ENCODE measurements at regions not wholly inside any gene's neighbourhood (a gene's known extent, or its start where the extent isn't known, plus 50 kb on each side); places are given as distances from the start of the nearest gene placed in this dataset.

DNA sequence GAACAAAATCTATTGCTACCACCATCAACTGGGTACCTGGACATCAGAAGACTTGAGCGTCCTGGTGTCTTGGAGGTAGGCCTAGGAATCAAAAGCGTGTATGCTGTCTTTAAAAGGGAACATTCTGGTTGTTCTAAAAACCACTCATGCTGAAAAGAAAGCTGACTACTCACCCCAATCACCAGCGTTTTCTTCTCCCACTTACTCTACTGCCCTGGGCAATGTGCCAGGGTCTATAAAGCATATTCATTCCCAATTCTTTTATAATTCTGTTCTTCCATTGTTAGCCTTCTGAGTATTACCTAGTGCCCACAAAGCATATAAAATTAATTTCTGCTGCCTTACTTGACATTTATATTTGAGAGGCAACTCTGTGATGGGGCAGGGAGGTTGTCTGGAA lies 133.4 kb downstream of the KCNA5 start:
- no peaks in the 10 kb centered on the region for H3K4me1 Mint-ChIP-seq
- no peak overlapping the region for H3K27ac Mint-ChIP-seq
- H3K4me3 Mint-ChIP-seq, result no peak overlapping the region
- H3K27me3 Mint-ChIP-seq, result peaks cover 8% of the 10 kb centered on the region
- no peaks in the 10 kb centered on the region for H3K9me3 Mint-ChIP-seq
- ATAC-seq, result no peak
- H3K36me3 Mint-ChIP-seq, result no peaks in the 10 kb centered on the region

DNA sequence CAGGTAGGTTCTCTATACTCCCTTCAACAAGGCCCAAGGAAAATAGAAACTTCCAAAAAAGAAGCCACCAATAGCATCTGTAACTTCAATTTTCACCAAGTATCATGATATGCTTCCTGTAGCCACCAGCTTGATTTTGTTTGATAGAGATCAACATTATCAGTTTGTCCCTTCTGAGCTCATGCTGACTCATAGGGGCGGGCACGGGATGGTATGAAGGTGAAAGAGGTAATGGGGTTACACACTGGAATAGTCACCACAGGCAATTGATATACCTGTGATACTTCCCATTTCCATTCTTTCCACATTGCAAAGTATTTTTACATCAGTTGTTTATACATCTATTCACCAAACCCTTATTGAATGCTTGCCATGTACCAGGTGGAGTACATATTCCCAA lies 134.1 kb downstream of the KCNA5 start:
- Mint-ChIP-seq H3K27ac (no peak overlapping the region), H3K4me1 (no peaks in the 10 kb centered on the region), H3K27me3 (peaks cover 8% of the 10 kb centered on the region), H3K9me3 (no peaks in the 10 kb centered on the region), H3K36me3 (no peaks in the 10 kb centered on the region), H3K4me3 (no peak overlapping the region)
- no peak for ATAC-seq

DNA sequence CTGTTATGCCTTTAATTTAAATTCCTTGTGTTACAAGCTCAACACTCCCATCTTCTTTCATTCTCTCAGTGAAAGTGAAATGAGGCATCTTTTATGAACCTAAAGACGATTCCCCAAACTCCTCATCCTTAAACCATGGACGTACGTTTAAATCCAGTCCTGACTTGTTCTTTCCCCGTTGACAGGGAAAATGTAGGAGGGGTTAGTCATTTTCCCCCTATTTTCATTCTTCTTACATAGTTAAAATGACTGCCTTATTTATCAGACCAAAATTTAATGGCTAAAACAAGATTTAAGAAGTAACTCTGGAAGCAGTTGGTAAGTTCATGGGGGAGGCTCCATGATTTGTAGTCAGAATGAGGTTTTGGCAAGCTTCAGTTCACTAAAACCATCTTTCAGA lies 134.9 kb downstream of the KCNA5 start:
- Mint-ChIP-seq H3K9me3 (no peaks in the 10 kb centered on the region), H3K36me3 (no peaks in the 10 kb centered on the region), H3K4me1 (no peaks in the 10 kb centered on the region), H3K4me3 (no peak overlapping the region), H3K27ac (no peak overlapping the region), H3K27me3 (peaks cover 8% of the 10 kb centered on the region)
- ATAC-seq, result no peak

DNA sequence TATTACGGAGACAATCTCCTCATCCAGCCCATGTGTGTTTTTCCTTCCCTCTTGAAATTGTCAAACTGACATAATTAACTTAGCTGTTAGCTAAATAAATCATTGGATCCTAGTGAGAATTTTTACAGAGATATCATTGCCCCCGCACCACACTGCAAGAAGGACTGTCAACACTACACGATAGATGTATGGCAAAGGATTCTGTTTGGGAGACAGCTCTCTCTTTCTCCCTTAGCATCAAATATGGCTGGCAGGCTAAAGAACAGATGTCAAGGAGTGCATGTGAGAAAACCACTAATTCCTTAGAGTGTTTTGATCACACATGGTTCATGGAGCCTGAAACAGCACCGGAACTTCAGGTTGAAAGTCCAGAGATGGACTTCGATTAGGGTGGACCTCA lies 136.8 kb downstream of the KCNA5 start:
- H3K9me3 Mint-ChIP-seq, result no peaks in the 10 kb centered on the region
- H3K36me3 Mint-ChIP-seq, result no peaks in the 10 kb centered on the region
- H3K27me3 Mint-ChIP-seq, result peaks cover 12% of the 10 kb centered on the region
- no peak overlapping the region for H3K4me3 Mint-ChIP-seq
- no peak overlapping the region for H3K27ac Mint-ChIP-seq
- ATAC-seq, result no peak
- H3K4me1 Mint-ChIP-seq, result no peaks in the 10 kb centered on the region

DNA sequence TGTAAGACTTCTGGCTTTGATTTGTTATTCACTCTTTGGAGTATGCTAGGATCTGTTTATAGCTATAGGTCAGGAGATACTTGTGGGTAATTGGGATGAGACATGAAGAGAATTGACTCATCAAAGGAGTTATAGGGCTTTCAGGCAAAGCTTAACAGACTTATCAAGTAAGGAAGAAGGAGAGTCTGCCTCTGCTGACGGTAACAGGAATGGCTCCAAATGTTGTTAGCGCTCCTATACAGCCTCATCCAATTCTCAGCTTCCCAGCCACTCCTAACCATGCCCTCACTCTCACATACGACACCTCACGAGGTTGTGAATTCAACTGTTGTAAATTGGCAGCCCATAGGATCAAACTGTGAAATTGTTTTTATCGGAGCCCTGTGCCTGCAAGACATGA lies 140.5 kb downstream of the KCNA5 start:
- H3K4me3 Mint-ChIP-seq, result no peak overlapping the region
- H3K4me1 Mint-ChIP-seq, result no peaks in the 10 kb centered on the region
- H3K9me3 Mint-ChIP-seq, result no peaks in the 10 kb centered on the region
- no peak overlapping the region for H3K27ac Mint-ChIP-seq
- no peaks in the 10 kb centered on the region for H3K36me3 Mint-ChIP-seq
- ATAC-seq, result no peak
- peaks cover 14% of the 10 kb centered on the region for H3K27me3 Mint-ChIP-seq

DNA sequence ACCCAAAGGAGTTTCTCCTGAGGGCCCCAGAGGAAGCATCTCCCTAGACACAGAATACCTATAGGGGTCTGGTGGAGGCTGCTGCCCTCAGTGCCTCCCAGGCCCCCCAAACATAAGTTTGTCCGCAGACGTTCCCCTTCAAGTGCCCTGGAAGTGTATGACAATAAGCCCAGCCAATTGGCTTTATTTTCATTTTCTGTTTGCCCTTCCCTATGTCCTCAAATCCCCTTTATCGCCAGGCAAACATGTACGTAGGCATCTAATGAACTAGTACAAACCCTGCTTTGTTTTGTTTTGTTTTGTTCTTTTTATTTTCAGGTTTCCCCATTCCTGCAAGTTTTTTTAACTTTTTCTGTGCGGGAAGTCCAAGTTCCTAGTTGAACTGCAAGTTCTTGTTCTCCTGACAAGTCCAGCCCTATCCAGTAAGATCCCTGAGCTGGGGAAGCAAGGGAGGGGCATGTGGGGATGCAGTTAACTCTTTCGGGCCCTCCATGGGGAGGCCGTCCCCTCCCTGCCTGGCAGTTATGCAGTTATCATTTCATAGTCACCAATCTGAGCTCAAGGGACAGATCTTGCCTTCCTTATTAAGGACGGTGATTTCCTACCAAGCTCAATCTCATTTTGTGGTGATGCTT lies 141.9 kb downstream of the KCNA5 start:
- no peak for ATAC-seq
- H3K9me3 Mint-ChIP-seq, result no peaks in the 10 kb centered on the region
- H3K27me3 Mint-ChIP-seq, result peaks cover 14% of the 10 kb centered on the region
- H3K4me3 Mint-ChIP-seq, result no peak overlapping the region
- H3K27ac Mint-ChIP-seq, result no peak overlapping the region
- H3K4me1 Mint-ChIP-seq, result no peaks in the 10 kb centered on the region
- no peaks in the 10 kb centered on the region for H3K36me3 Mint-ChIP-seq

DNA sequence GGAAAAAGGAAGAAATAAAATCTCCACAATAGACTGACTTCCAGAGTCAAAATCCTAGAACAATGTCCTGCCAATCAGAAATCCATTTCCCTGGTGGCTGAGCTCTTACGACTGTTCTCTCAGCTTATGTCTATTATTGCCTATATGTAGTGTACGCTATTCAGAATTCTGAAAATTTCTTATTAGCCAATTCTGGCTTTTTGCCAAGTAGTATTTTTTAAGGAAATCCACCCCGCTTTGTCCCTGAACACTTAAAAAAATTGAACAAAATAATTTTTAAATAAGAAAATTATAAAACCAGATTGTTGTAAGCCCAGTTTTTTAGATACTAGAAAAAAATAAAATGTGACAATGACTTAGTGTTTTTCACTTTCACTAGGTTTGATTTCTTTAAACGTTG lies 143.0 kb downstream of the KCNA5 start:
- no peak overlapping the region for H3K27ac Mint-ChIP-seq
- H3K27me3 Mint-ChIP-seq, result peaks cover 14% of the 10 kb centered on the region
- no peaks in the 10 kb centered on the region for H3K36me3 Mint-ChIP-seq
- no peaks in the 10 kb centered on the region for H3K9me3 Mint-ChIP-seq
- ATAC-seq, result no peak
- no peaks in the 10 kb centered on the region for H3K4me1 Mint-ChIP-seq
- H3K4me3 Mint-ChIP-seq, result no peak overlapping the region

DNA sequence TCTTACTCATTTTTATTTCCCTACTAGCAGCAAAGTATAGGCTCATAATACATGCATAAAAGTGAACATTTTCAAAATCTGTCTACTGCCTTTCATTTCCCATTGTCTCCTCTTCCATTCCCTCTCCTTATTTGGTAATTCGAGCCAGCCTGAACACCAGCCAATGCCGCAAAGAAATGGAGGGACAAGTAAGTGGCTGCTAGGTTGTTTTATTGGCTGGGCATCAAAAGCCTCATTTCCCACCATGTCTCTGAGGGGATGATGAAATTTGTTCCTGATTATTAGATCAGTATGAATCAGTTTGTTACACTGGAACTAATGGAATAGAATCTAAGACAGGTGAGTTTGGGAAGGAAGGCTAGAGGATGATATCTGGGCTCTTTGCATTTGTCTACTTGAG lies 143.5 kb downstream of the KCNA5 start:
- ATAC-seq, result no peak
- Mint-ChIP-seq H3K9me3 (no peaks in the 10 kb centered on the region), H3K27me3 (peaks cover 14% of the 10 kb centered on the region), H3K4me3 (no peak overlapping the region), H3K4me1 (no peaks in the 10 kb centered on the region), H3K36me3 (no peaks in the 10 kb centered on the region), H3K27ac (no peak overlapping the region)

DNA sequence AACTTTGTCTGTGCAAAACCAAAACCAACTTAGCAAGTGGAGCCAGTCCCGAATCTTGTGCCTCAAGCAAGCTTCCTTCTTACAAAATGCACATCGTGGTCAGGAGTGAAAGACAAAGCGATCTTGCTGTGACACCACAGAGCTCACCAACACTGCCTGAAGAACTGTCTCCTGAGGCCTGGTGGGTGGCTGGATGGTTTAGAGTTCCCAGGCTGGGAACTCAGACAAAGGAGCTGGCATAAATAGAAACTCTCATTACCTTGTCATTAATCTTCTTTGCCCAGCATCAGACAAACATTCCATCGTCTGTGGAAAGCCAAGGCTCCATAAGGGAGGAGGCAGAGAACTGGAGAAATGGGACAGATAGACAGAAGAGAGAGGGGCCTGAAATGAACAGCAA lies 144.8 kb downstream of the KCNA5 start:
- ATAC-seq, result no peak
- Mint-ChIP-seq H3K36me3 (no peaks in the 10 kb centered on the region), H3K27ac (no peak overlapping the region), H3K4me1 (no peaks in the 10 kb centered on the region), H3K27me3 (peaks cover 14% of the 10 kb centered on the region), H3K4me3 (no peak overlapping the region), H3K9me3 (no peaks in the 10 kb centered on the region)

DNA sequence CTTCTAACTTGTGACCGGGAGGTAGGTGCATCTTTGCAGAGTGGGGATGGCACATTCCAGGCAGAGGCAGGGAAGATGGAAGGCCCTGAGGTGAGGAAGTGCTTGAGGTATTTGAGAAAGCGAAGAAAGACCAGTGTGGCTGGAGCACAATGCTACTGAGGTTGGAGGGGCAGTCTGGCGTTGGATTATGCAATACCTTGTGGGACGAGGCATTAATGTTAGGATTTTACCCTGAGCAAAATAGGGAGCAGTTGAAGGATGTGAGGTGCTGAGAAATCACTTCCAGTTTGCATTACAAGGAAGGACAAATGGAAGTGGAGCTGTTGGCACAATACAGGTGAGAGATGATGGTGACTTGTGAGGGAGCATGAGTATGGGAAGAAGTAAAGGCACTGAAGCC lies 145.5 kb downstream of the KCNA5 start:
- H3K4me3 Mint-ChIP-seq, result no peak overlapping the region
- no peaks in the 10 kb centered on the region for H3K36me3 Mint-ChIP-seq
- H3K4me1 Mint-ChIP-seq, result no peaks in the 10 kb centered on the region
- no peak for ATAC-seq
- H3K27me3 Mint-ChIP-seq, result peaks cover 14% of the 10 kb centered on the region
- no peak overlapping the region for H3K27ac Mint-ChIP-seq
- no peaks in the 10 kb centered on the region for H3K9me3 Mint-ChIP-seq

DNA sequence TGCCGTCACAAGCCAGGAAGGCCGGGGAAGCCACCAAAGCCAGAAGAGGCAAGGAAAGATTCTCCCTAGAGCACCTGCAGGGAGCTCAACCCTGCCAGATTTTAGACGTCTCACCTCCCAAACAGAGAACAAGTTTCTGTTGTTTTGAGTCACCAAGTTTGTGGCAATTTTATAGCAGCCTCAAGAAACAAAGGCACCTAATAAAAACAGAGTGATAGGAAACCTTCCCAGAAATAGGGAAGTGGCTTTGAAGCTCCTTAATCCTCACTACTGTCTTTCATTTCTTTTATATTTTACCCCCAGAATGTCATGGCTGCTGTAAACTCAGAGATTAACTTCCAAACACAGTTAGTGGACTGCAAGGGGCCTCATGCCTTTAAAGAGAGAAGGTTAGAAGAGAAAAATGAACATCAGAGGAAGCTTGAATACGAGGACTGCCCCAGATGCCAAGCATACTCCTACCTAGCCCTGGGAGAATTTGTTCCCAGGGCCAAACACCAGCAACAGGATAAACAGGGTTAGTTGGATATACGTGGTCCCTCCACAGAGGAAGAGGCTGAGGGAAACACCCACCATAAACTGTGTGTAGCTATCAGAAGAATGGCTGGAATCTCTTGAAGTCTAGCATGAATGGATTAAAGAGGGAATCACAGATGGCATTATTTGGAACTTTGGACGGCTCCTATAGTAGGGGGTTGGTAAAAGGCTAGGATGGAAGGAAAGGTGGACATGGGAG lies 148.3 kb downstream of the KCNA5 start:
- Mint-ChIP-seq H3K36me3 (no peaks in the 10 kb centered on the region), H3K4me1 (no peaks in the 10 kb centered on the region), H3K9me3 (no peaks in the 10 kb centered on the region), H3K27ac (no peak overlapping the region), H3K27me3 (peaks cover 6% of the 10 kb centered on the region), H3K4me3 (no peak overlapping the region)
- no peak for ATAC-seq

DNA sequence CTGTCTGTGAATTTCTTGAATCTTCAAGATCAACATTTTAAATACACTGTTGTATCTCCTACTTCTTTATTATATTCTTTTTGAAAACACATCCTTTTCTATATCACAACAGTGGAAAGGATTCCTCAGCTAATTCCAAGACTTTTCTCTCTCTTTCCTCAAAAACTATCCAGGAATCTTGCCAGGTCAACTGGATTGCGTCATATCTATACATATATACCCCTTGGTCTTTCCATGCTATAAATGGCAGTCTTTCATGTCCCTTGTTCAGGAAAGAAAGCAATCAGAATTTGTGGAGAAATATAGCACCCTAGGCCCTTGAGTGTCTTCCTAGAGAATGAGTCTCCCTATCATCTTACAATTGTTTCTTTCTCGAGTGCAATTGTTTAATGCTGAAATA lies 149.0 kb downstream of the KCNA5 start:
- Mint-ChIP-seq H3K4me3 (no peak overlapping the region), H3K27ac (no peak overlapping the region), H3K27me3 (peaks cover 6% of the 10 kb centered on the region), H3K9me3 (no peaks in the 10 kb centered on the region), H3K36me3 (no peaks in the 10 kb centered on the region), H3K4me1 (no peaks in the 10 kb centered on the region)
- ATAC-seq, result no peak

DNA sequence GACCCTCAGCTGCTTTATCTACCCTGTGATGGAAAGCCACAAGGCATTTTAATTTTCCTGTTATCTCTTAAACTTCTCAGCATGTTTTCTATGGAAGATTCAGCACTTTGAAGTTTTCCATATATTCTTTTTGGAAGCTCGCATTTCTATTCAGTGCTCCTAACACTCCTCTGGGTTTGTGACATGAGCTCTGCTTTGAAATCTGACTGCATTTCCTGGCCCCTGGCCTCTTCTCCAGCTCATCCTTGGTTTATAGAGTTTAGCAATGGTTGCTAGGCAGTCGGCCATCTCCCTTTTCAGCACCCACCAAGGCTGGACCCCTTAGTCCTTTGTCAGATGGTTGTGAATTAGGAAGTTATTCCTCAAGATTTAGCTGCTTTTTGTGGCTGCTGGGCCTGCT lies 150.6 kb downstream of the KCNA5 start:
- no peaks in the 10 kb centered on the region for H3K36me3 Mint-ChIP-seq
- H3K27ac Mint-ChIP-seq, result no peak overlapping the region
- H3K4me3 Mint-ChIP-seq, result no peak overlapping the region
- H3K9me3 Mint-ChIP-seq, result no peaks in the 10 kb centered on the region
- no peaks in the 10 kb centered on the region for H3K4me1 Mint-ChIP-seq
- ATAC-seq, result no peak
- peaks cover 19% of the 10 kb centered on the region for H3K27me3 Mint-ChIP-seq

DNA sequence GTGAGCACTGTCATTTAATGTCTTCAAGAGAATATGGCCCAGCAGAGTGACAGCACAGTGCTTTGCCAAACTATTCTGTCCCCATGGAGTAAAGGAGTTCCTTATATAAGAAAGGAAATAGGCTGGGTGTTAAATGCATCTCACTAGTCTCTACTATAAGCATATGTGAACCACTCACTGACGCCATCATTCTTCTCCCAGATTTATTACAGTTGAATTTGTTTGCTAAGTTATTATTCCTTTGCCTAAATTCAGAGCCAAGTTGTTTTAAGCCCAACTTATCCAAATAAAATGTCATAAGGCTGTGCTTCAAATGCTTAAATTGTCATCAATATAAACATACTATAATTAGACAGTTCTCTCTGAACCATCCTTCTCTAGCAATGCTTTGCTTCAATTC lies 151.6 kb downstream of the KCNA5 start:
- ATAC-seq, result no peak
- Mint-ChIP-seq H3K27ac (no peak overlapping the region), H3K27me3 (peaks cover 27% of the 10 kb centered on the region), H3K9me3 (no peaks in the 10 kb centered on the region), H3K36me3 (no peaks in the 10 kb centered on the region), H3K4me3 (no peak overlapping the region), H3K4me1 (no peaks in the 10 kb centered on the region)

DNA sequence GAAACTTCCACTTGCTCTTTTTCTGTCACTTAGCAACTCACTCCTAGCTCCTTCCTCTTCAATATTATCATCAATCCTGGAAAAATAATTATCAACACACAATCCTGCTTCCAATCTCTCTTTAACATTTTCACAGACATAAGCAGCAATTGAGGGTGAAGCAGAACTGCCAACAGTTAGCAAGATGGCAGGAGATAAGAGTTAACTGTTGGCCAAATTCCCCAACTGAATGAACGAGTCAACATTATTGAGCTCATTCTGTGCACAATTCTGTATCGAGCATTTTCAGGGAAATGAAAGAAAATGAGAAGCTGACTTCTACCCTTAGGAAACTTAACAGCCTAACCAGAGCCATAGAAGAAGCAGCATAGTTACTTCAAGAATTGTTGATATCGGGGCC lies 152.0 kb downstream of the KCNA5 start:
- no peaks in the 10 kb centered on the region for H3K4me1 Mint-ChIP-seq
- ATAC-seq, result no peak
- peaks cover 29% of the 10 kb centered on the region for H3K27me3 Mint-ChIP-seq
- H3K4me3 Mint-ChIP-seq, result no peak overlapping the region
- no peak overlapping the region for H3K27ac Mint-ChIP-seq
- H3K36me3 Mint-ChIP-seq, result no peaks in the 10 kb centered on the region
- H3K9me3 Mint-ChIP-seq, result no peaks in the 10 kb centered on the region

DNA sequence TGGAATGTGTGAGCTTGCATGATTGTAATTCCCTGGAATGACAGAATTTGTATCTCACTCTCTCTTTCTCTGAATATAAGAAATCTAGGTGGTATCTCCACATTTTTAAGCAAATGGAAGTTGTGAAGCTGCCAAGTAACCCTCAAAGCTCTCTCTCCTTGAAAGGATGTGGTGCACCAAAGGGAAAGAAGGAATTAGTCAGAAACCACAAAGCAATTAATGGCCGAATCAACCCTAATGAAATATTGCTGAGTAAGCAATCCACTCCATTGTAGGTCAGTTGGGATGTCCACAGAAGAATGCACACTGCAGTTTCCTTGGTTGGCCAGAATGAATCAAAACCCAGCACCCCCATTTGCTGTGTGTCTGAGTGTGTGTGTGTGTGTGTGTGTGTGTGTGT lies 153.5 kb downstream of the KCNA5 start:
- H3K4me1 Mint-ChIP-seq, result no peaks in the 10 kb centered on the region
- peaks cover 35% of the 10 kb centered on the region for H3K27me3 Mint-ChIP-seq
- no peaks in the 10 kb centered on the region for H3K36me3 Mint-ChIP-seq
- no peak overlapping the region for H3K27ac Mint-ChIP-seq
- H3K4me3 Mint-ChIP-seq, result no peak overlapping the region
- no peaks in the 10 kb centered on the region for H3K9me3 Mint-ChIP-seq
- no peak for ATAC-seq

Measured in stimulated activated memory B cell treated with anti-CD40 and anti-IgM and Interleukin-4, amounts not matched to agents 10 μg/mL and 1 μg/mL and 100 μg/mL, for 72 hours (primary cell).